ENCODE measurements at regions not wholly inside any gene's neighbourhood (a gene's known extent, or its start where the extent isn't known, plus 50 kb on each side); places are given as distances from the start of the nearest gene placed in this dataset.

DNA sequence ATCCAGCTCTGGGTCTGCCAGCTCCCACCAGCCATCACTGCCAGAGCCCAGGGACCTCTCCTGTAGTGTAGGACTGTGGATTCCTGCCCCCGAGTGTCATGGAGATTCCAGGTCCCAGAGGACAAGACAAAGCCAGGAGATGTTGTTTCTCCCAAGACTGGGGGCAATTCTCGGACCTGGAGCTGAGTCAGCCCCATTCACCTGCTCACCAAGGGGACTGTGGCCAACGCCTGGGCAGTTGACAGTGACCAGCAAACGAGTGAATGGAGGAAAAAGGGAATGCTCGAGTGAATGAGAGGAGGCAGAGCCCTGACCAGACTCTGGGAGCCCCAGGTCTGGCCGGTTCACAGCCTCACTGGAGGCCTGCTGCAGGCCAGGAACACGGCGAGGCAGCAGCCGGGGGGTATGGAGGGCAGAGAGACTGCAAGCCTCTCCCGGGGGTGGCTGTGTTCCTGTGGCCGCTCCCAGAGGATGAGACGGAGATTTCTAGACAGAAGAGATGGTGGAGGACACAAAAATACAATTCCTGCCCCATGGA, 61.3 kb upstream of the PRR5 start:
- no peak for TF ChIP-seq POLR2AphosphoS5 (IDR thresholded peaks at IDR 0.05; ENCODE audit: low read depth, low read length)
- no peak for TF ChIP-seq FOXP2 (optimal IDR thresholded peaks at IDR 0.05; ENCODE audit: borderline replicate concordance, extremely low read depth, extremely low read length, insufficient read depth)
- TF ChIP-seq SIN3A (IDR thresholded peaks at IDR 0.05; ENCODE audit: borderline replicate concordance, insufficient read depth, low read length): no peak
- TF ChIP-seq TAF1 (IDR thresholded peaks at IDR 0.05; ENCODE audit: borderline replicate concordance, insufficient read depth, low read length): no peak
- TF ChIP-seq, protein P1, sequence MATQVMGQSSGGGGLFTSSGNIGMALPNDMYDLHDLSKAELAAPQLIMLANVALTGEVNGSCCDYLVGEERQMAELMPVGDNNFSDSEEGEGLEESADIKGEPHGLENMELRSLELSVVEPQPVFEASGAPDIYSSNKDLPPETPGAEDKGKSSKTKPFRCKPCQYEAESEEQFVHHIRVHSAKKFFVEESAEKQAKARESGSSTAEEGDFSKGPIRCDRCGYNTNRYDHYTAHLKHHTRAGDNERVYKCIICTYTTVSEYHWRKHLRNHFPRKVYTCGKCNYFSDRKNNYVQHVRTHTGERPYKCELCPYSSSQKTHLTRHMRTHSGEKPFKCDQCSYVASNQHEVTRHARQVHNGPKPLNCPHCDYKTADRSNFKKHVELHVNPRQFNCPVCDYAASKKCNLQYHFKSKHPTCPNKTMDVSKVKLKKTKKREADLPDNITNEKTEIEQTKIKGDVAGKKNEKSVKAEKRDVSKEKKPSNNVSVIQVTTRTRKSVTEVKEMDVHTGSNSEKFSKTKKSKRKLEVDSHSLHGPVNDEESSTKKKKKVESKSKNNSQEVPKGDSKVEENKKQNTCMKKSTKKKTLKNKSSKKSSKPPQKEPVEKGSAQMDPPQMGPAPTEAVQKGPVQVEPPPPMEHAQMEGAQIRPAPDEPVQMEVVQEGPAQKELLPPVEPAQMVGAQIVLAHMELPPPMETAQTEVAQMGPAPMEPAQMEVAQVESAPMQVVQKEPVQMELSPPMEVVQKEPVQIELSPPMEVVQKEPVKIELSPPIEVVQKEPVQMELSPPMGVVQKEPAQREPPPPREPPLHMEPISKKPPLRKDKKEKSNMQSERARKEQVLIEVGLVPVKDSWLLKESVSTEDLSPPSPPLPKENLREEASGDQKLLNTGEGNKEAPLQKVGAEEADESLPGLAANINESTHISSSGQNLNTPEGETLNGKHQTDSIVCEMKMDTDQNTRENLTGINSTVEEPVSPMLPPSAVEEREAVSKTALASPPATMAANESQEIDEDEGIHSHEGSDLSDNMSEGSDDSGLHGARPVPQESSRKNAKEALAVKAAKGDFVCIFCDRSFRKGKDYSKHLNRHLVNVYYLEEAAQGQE (IDR thresholded peaks at IDR 0.05; ENCODE audit: insufficient read depth in 1 of 2, low read depth in 2 of 2, low read length in 2 of 2): no peak

DNA sequence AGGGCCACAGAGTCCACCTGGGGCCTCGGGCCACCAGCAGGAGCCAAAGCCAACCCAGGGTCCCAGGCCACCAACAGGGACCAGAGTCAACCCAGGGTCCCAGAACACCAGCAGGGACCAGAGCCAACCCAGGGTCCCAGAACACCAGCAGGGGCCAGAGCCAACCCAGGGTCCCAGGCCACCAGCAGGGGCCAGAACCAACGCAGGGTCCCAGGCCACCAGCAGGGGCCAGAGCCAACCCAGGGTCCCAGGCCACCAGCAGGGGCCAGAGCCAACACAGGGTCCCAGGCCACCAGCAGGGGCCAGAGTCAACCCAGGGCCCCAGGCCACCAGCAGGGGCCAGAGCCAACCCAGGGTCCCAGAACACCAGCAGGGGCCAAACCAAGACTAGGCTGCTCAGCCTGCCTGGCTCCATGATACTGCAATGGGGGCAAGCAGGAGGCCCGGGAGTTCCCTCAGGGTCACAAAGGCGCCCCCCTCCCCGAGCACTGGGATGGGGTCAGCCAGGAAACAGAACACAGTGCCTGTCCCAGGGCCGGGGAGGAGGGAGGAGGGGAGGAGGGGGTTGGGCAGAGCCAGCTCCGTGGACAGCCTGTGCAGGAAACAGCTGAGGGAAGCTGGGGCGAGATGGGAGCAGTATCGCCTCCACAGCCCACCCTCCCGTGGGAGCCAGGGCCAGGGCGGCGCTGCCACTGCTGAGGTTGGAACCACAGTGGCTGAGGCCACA, 62.0 kb upstream of the PRR5 start:
- TF ChIP-seq TAF1 (IDR thresholded peaks at IDR 0.05; ENCODE audit: borderline replicate concordance, insufficient read depth, low read length): no peak
- no peak for TF ChIP-seq SIN3A (IDR thresholded peaks at IDR 0.05; ENCODE audit: borderline replicate concordance, insufficient read depth, low read length)
- no peak for TF ChIP-seq FOXP2 (optimal IDR thresholded peaks at IDR 0.05; ENCODE audit: borderline replicate concordance, extremely low read depth, extremely low read length, insufficient read depth)
- TF ChIP-seq, protein P1 (IDR thresholded peaks at IDR 0.05; ENCODE audit: insufficient read depth in 1 of 2, low read depth in 2 of 2, low read length in 2 of 2): no peak
- TF ChIP-seq POLR2AphosphoS5 (IDR thresholded peaks at IDR 0.05; ENCODE audit: low read depth, low read length): no peak

DNA sequence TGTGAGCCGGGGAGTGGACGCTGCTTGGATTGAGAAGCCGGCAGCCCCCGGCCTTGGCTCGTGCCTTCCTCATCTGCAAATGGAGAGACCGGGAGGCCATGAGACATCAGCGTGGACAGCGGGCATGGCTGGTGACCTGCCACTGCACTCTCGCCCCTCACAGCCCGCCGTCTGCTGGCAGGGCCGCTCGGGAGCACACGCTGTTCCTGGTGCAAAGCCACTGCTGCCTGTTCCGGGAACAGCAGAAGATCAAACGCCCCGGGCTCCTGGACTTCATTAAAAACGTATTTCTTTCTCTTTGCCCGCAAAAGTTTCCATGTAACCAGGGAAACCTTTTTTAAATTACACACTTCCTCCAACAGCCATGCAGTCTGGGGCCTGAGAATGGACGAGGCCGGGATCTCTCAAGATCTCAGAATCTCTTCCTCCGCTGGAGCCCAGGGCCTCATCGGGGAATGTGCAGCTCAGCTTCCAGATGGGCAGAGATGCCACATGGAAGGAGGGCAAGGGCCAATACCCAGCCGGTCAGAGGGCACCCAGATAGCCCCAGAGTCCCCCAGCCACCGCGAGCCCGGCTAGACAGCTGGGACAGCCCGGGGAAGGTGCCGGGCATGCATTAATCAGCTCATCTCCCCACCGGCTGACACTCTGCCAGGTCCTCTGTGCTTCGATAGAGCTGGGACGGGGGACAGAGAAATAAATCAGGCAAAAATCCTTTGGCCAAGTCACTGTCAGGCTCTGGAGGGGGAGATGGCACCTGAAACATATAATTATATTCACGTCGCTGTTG, 62.8 kb upstream of the PRR5 start:
- no peak for TF ChIP-seq POLR2AphosphoS5 (IDR thresholded peaks at IDR 0.05; ENCODE audit: low read depth, low read length)
- TF ChIP-seq, protein P1 (IDR thresholded peaks at IDR 0.05; ENCODE audit: insufficient read depth in 1 of 2, low read depth in 2 of 2, low read length in 2 of 2): no peak
- no peak for TF ChIP-seq SIN3A (IDR thresholded peaks at IDR 0.05; ENCODE audit: borderline replicate concordance, insufficient read depth, low read length)
- no peak for TF ChIP-seq TAF1 (IDR thresholded peaks at IDR 0.05; ENCODE audit: borderline replicate concordance, insufficient read depth, low read length)
- TF ChIP-seq FOXP2 (optimal IDR thresholded peaks at IDR 0.05; ENCODE audit: borderline replicate concordance, extremely low read depth, extremely low read length, insufficient read depth): no peak

DNA sequence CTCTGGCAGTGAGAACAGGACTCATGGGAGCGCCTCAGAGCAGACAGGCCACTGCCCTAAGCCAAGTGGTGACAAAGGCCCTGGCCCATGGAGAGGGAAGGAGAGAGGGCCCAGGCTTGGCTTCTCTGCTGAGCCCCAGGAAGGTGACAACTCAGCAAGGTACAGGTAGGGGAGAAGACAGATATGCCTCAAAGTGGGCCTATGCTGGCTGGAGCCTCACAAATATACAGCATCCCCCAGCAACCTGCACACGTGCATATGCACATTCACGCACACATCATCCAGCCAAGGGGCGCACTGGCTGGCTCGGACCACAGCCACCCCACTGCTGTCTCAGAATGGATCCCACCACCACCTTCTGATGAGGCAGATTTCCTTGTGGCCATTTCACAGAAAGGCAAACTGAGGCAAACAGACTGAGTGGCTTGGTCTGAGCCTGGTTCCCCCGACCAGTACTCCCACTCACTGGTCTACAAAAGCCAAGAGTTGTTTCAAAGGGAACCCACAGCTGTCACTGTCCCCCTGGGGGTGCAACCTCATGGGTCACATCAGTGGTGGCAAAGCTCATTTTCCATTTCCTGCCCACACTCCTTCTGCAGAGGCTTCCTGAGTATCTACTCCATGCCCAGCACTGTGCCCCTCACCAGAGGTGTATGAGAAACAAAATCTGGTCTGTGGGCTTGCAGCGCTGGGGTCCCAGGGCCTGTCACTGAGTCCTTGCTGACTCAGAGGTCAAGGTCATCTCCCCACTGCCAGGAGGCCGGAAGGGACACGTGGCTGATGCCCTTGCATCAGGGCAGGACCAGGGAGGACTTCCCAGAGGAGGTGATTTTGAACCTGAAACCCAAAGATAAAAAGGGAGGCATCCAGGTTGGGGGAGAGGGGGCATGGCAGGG, 67.3 kb upstream of the PRR5 start:
- TF ChIP-seq POLR2AphosphoS5 (IDR thresholded peaks at IDR 0.05; ENCODE audit: low read depth, low read length): no peak
- TF ChIP-seq, protein P1 (IDR thresholded peaks at IDR 0.05; ENCODE audit: insufficient read depth in 1 of 2, low read depth in 2 of 2, low read length in 2 of 2): no peak
- TF ChIP-seq TAF1 (IDR thresholded peaks at IDR 0.05; ENCODE audit: borderline replicate concordance, insufficient read depth, low read length): no peak
- TF ChIP-seq SIN3A (IDR thresholded peaks at IDR 0.05; ENCODE audit: borderline replicate concordance, insufficient read depth, low read length): no peak
- TF ChIP-seq FOXP2 (optimal IDR thresholded peaks at IDR 0.05; ENCODE audit: borderline replicate concordance, extremely low read depth, extremely low read length, insufficient read depth): no peak

Measured in PFSK-1 (cell line).